ENCODE measurements at regions not wholly inside any gene's neighbourhood (a gene's known extent, or its start where the extent isn't known, plus 50 kb on each side); places are given as distances from the start of the nearest gene placed in this dataset.

GRCh38 chr2:15826273-15826717 is 114.1 kb upstream of the MYCN start:
- no peak for DNase-seq (ENCODE audit: low spot score)

GRCh38 chr2:15827001-15827400 is 113.3 kb upstream of the MYCN start:
- no peak for DNase-seq (ENCODE audit: low spot score)

GRCh38 chr2:15828576-15828975 is 111.8 kb upstream of the MYCN start:
- DNase-seq (ENCODE audit: low spot score) = no peak

- no peak for DNase-seq (ENCODE audit: low spot score)
Measured at GRCh38 chr2:15829091-15829801, 111.1 kb upstream of the MYCN start.

GRCh38 chr2:15829985-15830384 is 110.4 kb upstream of the MYCN start:
- no peak for DNase-seq (ENCODE audit: low spot score)

GRCh38 chr2:15830937-15831549 is 109.3 kb upstream of the MYCN start:
- no peak for DNase-seq (ENCODE audit: low spot score)

- no peak for DNase-seq (ENCODE audit: low spot score)
Measured at GRCh38 chr2:15832030-15832709, 108.2 kb upstream of the MYCN start.

GRCh38 chr2:15832849-15833680 is 107.3 kb upstream of the MYCN start:
- no peak for DNase-seq (ENCODE audit: low spot score)

GRCh38 chr2:15833731-15834130 is 106.6 kb upstream of the MYCN start:
- no peak for DNase-seq (ENCODE audit: low spot score)

GRCh38 chr2:15834381-15835031 is 105.8 kb upstream of the MYCN start:
- no peak for DNase-seq (ENCODE audit: low spot score)

- no peak for DNase-seq (ENCODE audit: low spot score)
Measured at GRCh38 chr2:15835991-15836688, 104.2 kb upstream of the MYCN start.

GRCh38 chr2:15836689-15837610 is 103.4 kb upstream of the MYCN start:
- DNase-seq (ENCODE audit: low spot score) = no peak

GRCh38 chr2:15838481-15839090 is 101.8 kb upstream of the MYCN start:
- no peak for DNase-seq (ENCODE audit: low spot score)

- no peak for DNase-seq (ENCODE audit: low spot score)
Measured at GRCh38 chr2:15839426-15840124, 100.8 kb upstream of the MYCN start.

GRCh38 chr2:15840148-15840547 is 100.2 kb upstream of the MYCN start:
- DNase-seq (ENCODE audit: low spot score) = no peak

GRCh38 chr2:15840969-15841368 is 99.4 kb upstream of the MYCN start:
- no peak for DNase-seq (ENCODE audit: low spot score)

GRCh38 chr2:15841776-15842560 is 98.4 kb upstream of the MYCN start:
- DNase-seq (ENCODE audit: low spot score) = no peak
